Stimulated activated CD4-positive, alpha-beta T cell treated with anti-CD3 and anti-CD28 coated beads, Interleukin-15, amount 100 ng/mL, for 24 hours (primary cell): ENCODE measurements at regions not wholly inside any gene's neighbourhood (a gene's known extent, or its start where the extent isn't known, plus 50 kb on each side); places are given as distances from the start of the nearest gene placed in this dataset.
"Not testable (repeated sequence)": the region's sequence is repeated elsewhere in the genome, so short reads cannot be mapped to it uniquely, and the experiment has no call there.

Experiments
- DNase-seq: peaks from one replicate; pipeline ENCODE4 v3.0.0-alpha.2; 2020

DNA sequence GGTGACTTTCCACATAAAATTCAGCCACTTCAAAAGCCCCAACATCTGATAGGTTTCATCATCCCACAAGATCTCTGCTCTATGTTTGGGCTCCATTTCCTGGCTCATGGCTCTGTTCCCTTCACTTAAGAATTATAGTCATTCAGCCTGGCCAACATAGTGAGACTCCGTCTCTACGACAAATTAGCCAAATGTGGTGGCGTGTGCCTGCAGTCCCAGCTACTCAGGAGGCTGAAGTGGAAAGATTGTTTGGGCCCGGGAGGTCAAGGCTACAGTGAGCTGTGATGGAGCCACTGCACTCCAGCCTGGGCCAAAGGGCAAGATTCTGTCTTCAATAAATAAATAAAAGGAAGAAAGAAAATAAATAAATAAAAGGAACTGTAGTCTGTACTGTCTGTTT, 57.9 kb upstream of the CTSV start:
- DNase-seq: no peak

GRCh38 chr9:97089361-97089760, 50.4 kb upstream of the CTSV start:
- not testable (repeated sequence) for DNase-seq
